Progenitor cell of endocrine pancreas (in vitro differentiated cells): ENCODE measurements at regions not wholly inside any gene's neighbourhood (a gene's known extent, or its start where the extent isn't known, plus 50 kb on each side); places are given as distances from the start of the nearest gene placed in this dataset.

Experiments used
- DNase-seq: peaks from one replicate; pipeline ENCODE4 v3.0.0; 2021; ENCODE audit warnings: low spot score; ENCODE audit not compliant: unreplicated experiment
- H3K27ac Mint-ChIP-seq: 2 replicates; pipeline ENCODE4 v1.8.0; 2021; ENCODE audit warnings: mild to moderate bottlenecking, moderate library complexity, mixed read lengths
- H3K27me3 Mint-ChIP-seq: 2 replicates; pipeline ENCODE4 v1.8.0; 2021; ENCODE audit warnings: mixed read lengths
- H3K36me3 Mint-ChIP-seq: 2 replicates; pipeline ENCODE4 v1.8.0; 2022; ENCODE audit warnings: mixed read lengths; ENCODE audit not compliant: insufficient read depth
- H3K4me1 Mint-ChIP-seq: 2 replicates; pipeline ENCODE4 v1.8.0; 2021; ENCODE audit warnings: low read depth, mixed read lengths
- H3K4me3 Mint-ChIP-seq: 2 replicates; pipeline ENCODE4 v1.8.0; 2021; ENCODE audit warnings: low read depth, mild to moderate bottlenecking, moderate library complexity, mixed read lengths
- H3K9me3 Mint-ChIP-seq: 2 replicates; pipeline ENCODE4 v1.8.0; 2021; ENCODE audit warnings: low read depth, mixed read lengths
- CTCF ChIP-seq: fragments of 200-600 bp; sonication (generic); IDR thresholded peaks from one replicate; pipeline ENCODE4 v1.5.0; 2021; ENCODE audit warnings: antibody characterized with exemption, mild to moderate bottlenecking; ENCODE audit not compliant: unreplicated experiment

- Mint-ChIP-seq H3K27me3 (no peaks in the 10 kb centered on the region), H3K4me1 (no peaks in the 10 kb centered on the region), H3K9me3 (no peaks in the 10 kb centered on the region), H3K4me3 (no peak overlapping the region), H3K27ac (no peak overlapping the region), H3K36me3 (no peaks in the 10 kb centered on the region)
- DNase-seq = no peak
- no peak for TF ChIP-seq CTCF
These were observed 503.2 kb upstream of the SLC8A1 start for GRCh38 chr2:40955042-40955441.

DNA sequence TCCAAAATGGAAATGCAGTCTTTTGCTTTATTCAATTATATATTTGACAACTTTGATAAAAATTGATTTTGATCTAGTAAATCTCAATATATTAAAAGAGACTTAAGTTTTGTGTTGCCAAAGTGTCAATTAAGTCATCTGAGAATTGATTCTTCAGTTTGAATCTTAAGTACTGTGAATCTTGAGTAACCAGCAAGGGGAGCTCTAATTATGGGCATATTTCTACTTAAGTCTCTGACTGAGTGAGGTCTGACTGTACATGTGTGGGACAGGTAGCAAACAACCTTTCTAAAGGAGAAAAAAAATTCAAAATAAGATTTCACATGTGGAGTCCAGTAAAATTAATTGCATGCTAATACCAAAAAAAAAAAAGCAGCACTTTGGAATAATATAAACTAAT is 503.7 kb upstream of the SLC8A1 start:
- TF ChIP-seq CTCF = no peak
- Mint-ChIP-seq H3K4me1 (no peaks in the 10 kb centered on the region), H3K27me3 (no peaks in the 10 kb centered on the region), H3K4me3 (no peak overlapping the region), H3K9me3 (no peaks in the 10 kb centered on the region), H3K36me3 (no peaks in the 10 kb centered on the region), H3K27ac (no peak overlapping the region)
- no peak for DNase-seq

- DNase-seq = no peak
- TF ChIP-seq CTCF = no peak
- no peaks in the 10 kb centered on the region for H3K9me3 Mint-ChIP-seq
- no peaks in the 10 kb centered on the region for H3K4me1 Mint-ChIP-seq
- no peaks in the 10 kb centered on the region for H3K27me3 Mint-ChIP-seq
- no peak overlapping the region for H3K27ac Mint-ChIP-seq
- no peaks in the 10 kb centered on the region for H3K36me3 Mint-ChIP-seq
- H3K4me3 Mint-ChIP-seq = no peak overlapping the region
These were observed 505.6 kb upstream of the SLC8A1 start for GRCh38 chr2:40957508-40957907.

DNA sequence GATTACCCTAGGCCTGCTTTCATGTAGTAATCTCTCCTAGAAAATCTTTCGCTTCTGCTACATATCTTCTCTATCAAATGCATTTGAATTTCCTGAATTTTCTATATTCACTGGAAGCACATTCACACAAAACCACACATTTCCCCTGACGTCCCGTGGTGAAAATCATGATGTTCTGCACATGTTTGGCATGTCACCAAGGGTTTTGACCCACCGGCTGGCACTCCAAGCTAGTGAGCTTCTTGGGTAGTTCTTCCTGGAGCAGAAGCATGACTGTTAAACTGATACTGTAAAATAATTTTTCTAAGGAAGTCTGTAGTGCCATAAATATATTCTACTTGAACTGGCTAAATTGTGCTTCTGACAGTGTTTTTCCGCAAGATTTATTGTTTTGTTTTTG is 510.1 kb upstream of the SLC8A1 start:
- Mint-ChIP-seq H3K36me3 (no peaks in the 10 kb centered on the region), H3K27ac (no peak overlapping the region), H3K27me3 (no peaks in the 10 kb centered on the region), H3K4me1 (no peaks in the 10 kb centered on the region), H3K4me3 (no peak overlapping the region), H3K9me3 (no peaks in the 10 kb centered on the region)
- no peak for TF ChIP-seq CTCF
- DNase-seq = no peak

DNA sequence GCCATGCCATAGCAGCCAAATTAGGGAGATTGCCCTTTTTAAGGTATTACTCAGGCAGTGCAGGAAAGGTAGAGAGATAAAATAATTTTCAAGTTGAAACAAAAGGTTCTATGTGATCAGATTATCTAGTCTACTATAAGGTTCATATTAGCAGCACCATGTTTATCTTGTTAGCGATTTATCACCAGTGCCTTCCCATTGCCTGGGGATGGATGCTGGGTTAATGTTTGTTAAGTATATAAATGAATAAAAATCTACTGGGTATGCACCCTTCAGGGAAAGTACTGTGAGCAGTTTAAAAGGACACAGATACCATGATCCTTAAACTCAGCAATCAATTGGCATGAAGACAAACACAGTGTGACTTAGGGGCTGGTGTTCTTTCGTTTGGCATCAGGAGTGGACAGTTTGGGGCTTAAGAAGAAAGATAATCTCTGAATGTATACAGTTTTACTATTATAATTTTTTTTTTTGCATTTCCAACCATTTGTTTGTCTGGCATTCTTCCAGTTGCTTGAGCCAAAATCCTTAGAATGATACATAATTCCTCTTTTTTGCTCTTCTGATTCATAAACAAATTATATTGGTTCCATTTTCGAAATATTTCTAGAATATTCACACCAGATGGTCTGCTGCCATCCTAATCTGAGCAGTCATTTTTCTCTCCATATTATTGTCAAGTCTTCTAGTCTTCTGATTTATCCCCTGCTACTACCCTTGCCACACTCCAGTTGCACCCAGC is 512.8 kb upstream of the SLC8A1 start:
- H3K36me3 Mint-ChIP-seq = no peaks in the 10 kb centered on the region
- no peaks in the 10 kb centered on the region for H3K27me3 Mint-ChIP-seq
- DNase-seq = no peak
- no peak for TF ChIP-seq CTCF
- no peak overlapping the region for H3K27ac Mint-ChIP-seq
- no peak overlapping the region for H3K4me3 Mint-ChIP-seq
- no peaks in the 10 kb centered on the region for H3K9me3 Mint-ChIP-seq
- no peaks in the 10 kb centered on the region for H3K4me1 Mint-ChIP-seq
